ENCODE measurements at regions not wholly inside any gene's neighbourhood (a gene's known extent, or its start where the extent isn't known, plus 50 kb on each side); places are given as distances from the start of the nearest gene placed in this dataset.

- no peak for DNase-seq
Measured at GRCh38 chr12:126139355-126139754, 1074.1 kb downstream of the AACS start.

GRCh38 chr12:126144603-126145002 is 1079.4 kb downstream of the AACS start:
- DNase-seq, result no peak

- no peak for DNase-seq
Measured at GRCh38 chr12:126147321-126147720, 1082.1 kb downstream of the AACS start.

GRCh38 chr12:126156806-126157574 is 1091.8 kb downstream of the AACS start:
- peak; percentile 34 for DNase-seq

- no peak for DNase-seq
Measured at GRCh38 chr12:126157575-126157966, 1092.3 kb downstream of the AACS start.

- no peak for DNase-seq
Measured at GRCh38 chr12:126159139-126159538, 1093.9 kb downstream of the AACS start.

GRCh38 chr12:126160912-126161311 is 1095.7 kb downstream of the AACS start:
- no peak for DNase-seq

GRCh38 chr12:126163984-126164383 is 1098.7 kb downstream of the AACS start:
- DNase-seq, result no peak

- no peak for DNase-seq
Measured at GRCh38 chr12:126171937-126172559, 1106.8 kb downstream of the AACS start.

- DNase-seq, result no peak
Measured at GRCh38 chr12:126182619-126183236, 1117.5 kb downstream of the AACS start.

GRCh38 chr12:126185025-126185424 is 1119.8 kb downstream of the AACS start:
- DNase-seq, result no peak

- no peak for DNase-seq
Measured at GRCh38 chr12:126189856-126190255, 1124.6 kb downstream of the AACS start.

GRCh38 chr12:126191031-126191891 is 1126.0 kb downstream of the AACS start:
- peak; percentile 66 for DNase-seq

GRCh38 chr12:126191949-126192348 is 1126.7 kb downstream of the AACS start:
- no peak for DNase-seq

GRCh38 chr12:126193190-126193589 is 1128.0 kb downstream of the AACS start:
- DNase-seq, result no peak

- no peak for DNase-seq
Measured at GRCh38 chr12:126196263-126196662, 1131.0 kb downstream of the AACS start.

GRCh38 chr12:126198516-126198915 is 1133.3 kb downstream of the AACS start:
- DNase-seq, result no peak

- DNase-seq, result no peak
Measured at GRCh38 chr12:126198966-126199692, 1133.9 kb downstream of the AACS start.

- no peak for DNase-seq
Measured at GRCh38 chr12:126201981-126202537, 1136.8 kb downstream of the AACS start.

- no peak for DNase-seq
Measured at GRCh38 chr12:126204326-126204725, 1139.1 kb downstream of the AACS start.

- DNase-seq, result no peak
Measured at GRCh38 chr12:126210026-126210425, 1144.8 kb downstream of the AACS start.

- DNase-seq, result no peak
Measured at GRCh38 chr12:126210448-126210847, 1145.2 kb downstream of the AACS start.

Measured in retina (tissue), 1 donor.